ENCODE measurements at regions not wholly inside any gene's neighbourhood (a gene's known extent, or its start where the extent isn't known, plus 50 kb on each side); places are given as distances from the start of the nearest gene placed in this dataset.

DNA sequence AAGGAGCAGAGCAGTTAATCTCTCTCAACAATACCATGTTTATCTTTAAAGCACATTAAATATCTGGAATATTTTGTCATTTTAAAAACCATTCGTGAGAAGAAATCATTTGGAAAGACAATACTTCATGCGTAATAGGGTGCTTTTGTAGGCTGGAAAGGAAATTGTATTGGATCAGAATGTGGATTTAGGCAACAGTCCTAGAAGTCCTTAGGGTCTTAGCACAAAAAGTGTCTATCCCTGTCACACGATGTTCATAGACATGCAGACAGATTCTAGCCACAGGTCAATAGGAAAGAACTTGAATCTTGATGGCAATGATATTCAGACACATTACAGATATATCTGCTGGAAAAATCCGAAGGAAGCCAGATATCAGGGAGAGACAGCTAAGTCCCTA lies 156.0 kb downstream of the KCTD12 start:
- no TSS peak for BruUV-seq (replicated peaks)
- H3K36me3 ChIP-seq (ENCODE audit: insufficient read depth, low read length, poor library complexity, severe bottlenecking): no peaks in the 10 kb centered on the region
- H3K4me1 ChIP-seq (ENCODE audit: insufficient read depth, low read length, poor library complexity, severe bottlenecking): no peaks in the 10 kb centered on the region
- ChIA-PET CTCF (no interaction called here), POLR2A (ENCODE audit: low non-redundant PET) (no interaction called here)
- no peak overlapping the region for H3K27ac ChIP-seq (ENCODE audit: low read depth, low read length, poor library complexity, severe bottlenecking)
- no peak for DNase-seq (ENCODE audit: low spot score)
- H3K9me3 ChIP-seq (ENCODE audit: low read depth, low read length, poor library complexity, severe bottlenecking): no peaks in the 10 kb centered on the region
- intact Hi-C loops (cut with micrococcal nuclease; ENCODE audit: unreplicated experiment): no loop called here
- TF ChIP-seq CTCF (conservative IDR thresholded peaks at IDR 0.05; ENCODE audit: low read depth, low read length) (no peak), EZH2 (IDR thresholded peaks at IDR 0.05; ENCODE audit: borderline replicate concordance, low read depth, low read length, poor library complexity, severe bottlenecking) (no peak)
- H3K4me3 ChIP-seq (ENCODE audit: low read depth, low read length, poor library complexity, severe bottlenecking): no peak overlapping the region
- no peaks in the 10 kb centered on the region for H3K27me3 ChIP-seq (replicated peaks; ENCODE audit: insufficient read depth, low read depth, low read length, poor library complexity)

DNA sequence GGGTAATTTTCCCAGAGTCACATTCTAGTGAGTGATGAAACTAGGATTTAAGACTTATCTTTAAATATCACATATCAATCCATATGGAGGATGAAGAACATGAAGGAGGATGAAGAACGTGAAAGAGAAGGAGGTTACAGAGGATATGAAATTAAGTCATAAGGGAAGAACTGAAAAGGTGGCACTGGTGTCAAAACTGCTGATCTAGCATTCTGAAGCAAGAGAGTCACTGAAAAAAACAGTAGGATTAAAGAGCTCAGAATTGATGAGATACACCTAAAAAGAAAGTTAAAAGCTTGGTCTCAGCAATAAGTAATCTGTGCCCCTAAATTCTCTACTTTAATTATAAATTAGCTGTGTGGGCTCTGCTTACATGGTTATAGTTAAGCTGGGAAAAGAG lies 156.5 kb downstream of the KCTD12 start:
- ChIA-PET CTCF (no interaction called here), POLR2A (ENCODE audit: low non-redundant PET) (no interaction called here)
- intact Hi-C loops (cut with micrococcal nuclease; ENCODE audit: unreplicated experiment): no loop called here
- no peak for TF ChIP-seq CTCF (conservative IDR thresholded peaks at IDR 0.05; ENCODE audit: low read depth, low read length)
- TF ChIP-seq EZH2 (IDR thresholded peaks at IDR 0.05; ENCODE audit: borderline replicate concordance, low read depth, low read length, poor library complexity, severe bottlenecking): no peak
- Histone ChIP-seq H3K9me3 (ENCODE audit: low read depth, low read length, poor library complexity, severe bottlenecking) (no peaks in the 10 kb centered on the region), H3K4me1 (ENCODE audit: insufficient read depth, low read length, poor library complexity, severe bottlenecking) (no peaks in the 10 kb centered on the region), H3K4me3 (ENCODE audit: low read depth, low read length, poor library complexity, severe bottlenecking) (no peak overlapping the region), H3K27me3 (replicated peaks; ENCODE audit: insufficient read depth, low read depth, low read length, poor library complexity) (no peaks in the 10 kb centered on the region), H3K27ac (ENCODE audit: low read depth, low read length, poor library complexity, severe bottlenecking) (no peak overlapping the region), H3K36me3 (ENCODE audit: insufficient read depth, low read length, poor library complexity, severe bottlenecking) (no peaks in the 10 kb centered on the region)
- no TSS peak for BruUV-seq (replicated peaks)
- DNase-seq (ENCODE audit: low spot score): no peak

GRCh38 chr13:76725896-76726295 lies 160.3 kb downstream of the KCTD12 start:
- TF ChIP-seq CTCF (conservative IDR thresholded peaks at IDR 0.05; ENCODE audit: low read depth, low read length): no peak
- no peak for TF ChIP-seq EZH2 (IDR thresholded peaks at IDR 0.05; ENCODE audit: borderline replicate concordance, low read depth, low read length, poor library complexity, severe bottlenecking)
- H3K4me1 ChIP-seq (ENCODE audit: insufficient read depth, low read length, poor library complexity, severe bottlenecking): no peaks in the 10 kb centered on the region
- no peak for DNase-seq (ENCODE audit: low spot score)
- CTCF ChIA-PET: no interaction called here
- POLR2A ChIA-PET (ENCODE audit: low non-redundant PET): no interaction called here
- no peak overlapping the region for H3K27ac ChIP-seq (ENCODE audit: low read depth, low read length, poor library complexity, severe bottlenecking)
- intact Hi-C loops (cut with micrococcal nuclease; ENCODE audit: unreplicated experiment): no loop called here
- H3K36me3 ChIP-seq (ENCODE audit: insufficient read depth, low read length, poor library complexity, severe bottlenecking): no peaks in the 10 kb centered on the region
- no peaks in the 10 kb centered on the region for H3K9me3 ChIP-seq (ENCODE audit: low read depth, low read length, poor library complexity, severe bottlenecking)
- H3K4me3 ChIP-seq (ENCODE audit: low read depth, low read length, poor library complexity, severe bottlenecking): no peak overlapping the region
- BruUV-seq (replicated peaks): no TSS peak
- no peaks in the 10 kb centered on the region for H3K27me3 ChIP-seq (replicated peaks; ENCODE audit: insufficient read depth, low read depth, low read length, poor library complexity)

All from A673 (cell line).